H9 (cell line): ENCODE measurements at regions not wholly inside any gene's neighbourhood (a gene's known extent, or its start where the extent isn't known, plus 50 kb on each side); places are given as distances from the start of the nearest gene placed in this dataset.

Experiments used
- DNase-seq: peaks from one replicate; pipeline ENCODE4 v3.0.0-alpha.2; 2017
- H2AFZ ChIP-seq: one replicate; pipeline ENCODE4 v1.6.1; 2013; ENCODE audit warnings: mild to moderate bottlenecking, low read length, control low read depth, moderate library complexity
- H2AK5ac ChIP-seq: 2 replicates; pipeline ENCODE4 v1.6.1; 2013; ENCODE audit warnings: low read length, control low read depth, mixed read lengths; ENCODE audit not compliant: insufficient read length
- H2BK120ac ChIP-seq: one replicate; pipeline ENCODE4 v1.6.1; 2013; ENCODE audit warnings: low read depth, mild to moderate bottlenecking, low read length, control low read depth, inconsistent platforms; ENCODE audit not compliant: poor library complexity, severe bottlenecking
- H2BK12ac ChIP-seq: 2 replicates; pipeline ENCODE4 v1.6.1; 2013; ENCODE audit warnings: low read length, control low read depth, mixed read lengths, low read depth; ENCODE audit not compliant: insufficient read length
- H2BK15ac ChIP-seq: 2 replicates; pipeline ENCODE4 v1.6.1; 2013; ENCODE audit warnings: low read depth, low read length, control low read depth
- H2BK20ac ChIP-seq: one replicate; pipeline ENCODE4 v1.6.1; 2013; ENCODE audit warnings: low read depth, mild to moderate bottlenecking, low read length, control low read depth, inconsistent platforms; ENCODE audit not compliant: poor library complexity, severe bottlenecking
- H2BK5ac ChIP-seq: 2 replicates; pipeline ENCODE4 v1.6.1; 2013; ENCODE audit warnings: low read length, control low read depth, mixed read lengths; ENCODE audit not compliant: insufficient read length
- H3K14ac ChIP-seq: 2 replicates; pipeline ENCODE4 v1.6.1; 2013; ENCODE audit warnings: low read length, control low read depth; ENCODE audit not compliant: insufficient read depth
- H3K18ac ChIP-seq: 2 replicates; pipeline ENCODE4 v1.6.1; 2013; ENCODE audit warnings: low read depth, mild to moderate bottlenecking, mixed read lengths, low read length, control low read depth; ENCODE audit not compliant: insufficient read length
- H3K23ac ChIP-seq: 2 replicates; pipeline ENCODE4 v1.6.1; 2013; ENCODE audit warnings: low read length, control low read depth, mixed read lengths, low read depth; ENCODE audit not compliant: insufficient read length
- H3K23me2 ChIP-seq: 2 replicates; pipeline ENCODE4 v1.6.1; 2013; ENCODE audit warnings: low read depth, mild to moderate bottlenecking, mixed read lengths, low read length, control low read depth; ENCODE audit not compliant: insufficient read length, poor library complexity, severe bottlenecking
- H3K27ac ChIP-seq: 2 replicates; pipeline ENCODE4 v1.5.1; 2013; ENCODE audit warnings: low read length, control low read depth, mixed read lengths, low read depth; ENCODE audit not compliant: insufficient read length
- H3K27me3 ChIP-seq: 2 replicates; pipeline ENCODE4 v1.6.1; 2013; ENCODE audit warnings: low read length, control low read depth, inconsistent platforms; ENCODE audit not compliant: insufficient read depth
- H3K4ac ChIP-seq: 2 replicates; pipeline ENCODE4 v1.6.1; 2013; ENCODE audit warnings: low read depth, mild to moderate bottlenecking, control low read depth, inconsistent platforms, low read length, moderate library complexity
- H3K4me1 ChIP-seq: 2 replicates; pipeline ENCODE4 v1.6.1; 2013; ENCODE audit warnings: low read length, control low read depth, inconsistent platforms; ENCODE audit not compliant: insufficient read depth
- H3K4me2 ChIP-seq: 2 replicates; pipeline ENCODE4 v1.6.1; 2013; ENCODE audit warnings: low read length, control low read depth, mixed read lengths; ENCODE audit not compliant: insufficient read length, insufficient read depth
- H3K56ac ChIP-seq: 2 replicates; pipeline ENCODE4 v1.6.1; 2013; ENCODE audit warnings: low read depth, mild to moderate bottlenecking, mixed read lengths, low read length, control low read depth; ENCODE audit not compliant: insufficient read length
- H3K79me1 ChIP-seq: 2 replicates; pipeline ENCODE4 v1.6.1; 2013; ENCODE audit warnings: low read depth, mild to moderate bottlenecking, moderate library complexity, low read length, control low read depth, inconsistent platforms; ENCODE audit not compliant: insufficient read depth, poor library complexity, severe bottlenecking
- H3K79me2 ChIP-seq: 2 replicates; pipeline ENCODE4 v1.6.1; 2013; ENCODE audit warnings: low read length, control low read depth, inconsistent platforms; ENCODE audit not compliant: insufficient read depth
- H3K9ac ChIP-seq: 2 replicates; pipeline ENCODE4 v1.6.1; 2013; ENCODE audit warnings: low read length, control low read depth, mixed read lengths; ENCODE audit not compliant: insufficient read length; ENCODE audit errors: extremely low read depth
- H3K9me3 ChIP-seq: one replicate; pipeline ENCODE4 v1.6.1; 2013; ENCODE audit warnings: low read depth, low read length, inconsistent platforms; ENCODE audit not compliant: control insufficient read depth
- H3T11ph ChIP-seq: one replicate; pipeline ENCODE4 v1.6.1; 2013; ENCODE audit warnings: mild to moderate bottlenecking, low read length, control low read depth, inconsistent platforms
- H4K20me1 ChIP-seq: one replicate; pipeline ENCODE4 v1.6.1; 2013; ENCODE audit not compliant: control insufficient read depth, insufficient read length, insufficient read depth
- H4K5ac ChIP-seq: 2 replicates; pipeline ENCODE4 v1.6.1; 2013; ENCODE audit warnings: low read depth, mild to moderate bottlenecking, mixed read lengths, low read length, control low read depth; ENCODE audit not compliant: insufficient read length
- H4K8ac ChIP-seq: replicated peaks from 2 replicates; pipeline ENCODE4 v1.6.1; 2013; ENCODE audit warnings: low read length, control low read depth, mixed read lengths, low read depth; ENCODE audit not compliant: insufficient read length
- H4K91ac ChIP-seq: 2 replicates; pipeline ENCODE4 v1.6.1; 2013; ENCODE audit warnings: low read depth, mild to moderate bottlenecking, moderate library complexity, mixed read lengths, low read length, control low read depth; ENCODE audit not compliant: insufficient read length
- H3K27ac Mint-ChIP-seq, 3 experiments: 2 replicates in 2 of 3; 3 replicates in 1 of 3; pipeline ENCODE4 v1.8.0; 2020 to 2021; ENCODE audit warnings: mixed read lengths in 3 of 3, mild to moderate bottlenecking in 1 of 3, moderate library complexity in 1 of 3
- H3K27me3 Mint-ChIP-seq: 2 replicates; pipeline ENCODE4 v1.8.0; 2021; ENCODE audit warnings: low read depth, mild to moderate bottlenecking, moderate library complexity, mixed read lengths
- H3K36me3 Mint-ChIP-seq, 3 experiments: 2 replicates in 2 of 3; 3 replicates in 1 of 3; pipeline ENCODE4 v1.8.0; 2020 to 2021; ENCODE audit warnings: low read depth in 3 of 3, mixed read lengths in 3 of 3; ENCODE audit not compliant: insufficient read depth in 1 of 3
- H3K4me1 Mint-ChIP-seq, 2 experiments: 2 replicates each; pipeline ENCODE4 v1.8.0; 2020; ENCODE audit warnings: mixed read lengths in 2 of 2
- H3K4me3 Mint-ChIP-seq, 2 experiments: 2 replicates in 1 of 2; 3 replicates in 1 of 2; pipeline ENCODE4 v1.8.0; 2020 to 2021; ENCODE audit warnings: mild to moderate bottlenecking in 2 of 2, mixed read lengths in 2 of 2, moderate library complexity in 1 of 2
- H3K9me3 Mint-ChIP-seq, 2 experiments: 2 replicates in 1 of 2; 3 replicates in 1 of 2; pipeline ENCODE4 v1.8.0; 2020; ENCODE audit warnings: mild to moderate bottlenecking in 2 of 2, mixed read lengths in 2 of 2, moderate library complexity in 1 of 2
- CTCF ChIP-seq: fragments of 200-600 bp; sonication (generic); conservative IDR thresholded peaks from 3 replicates; pipeline ENCODE4 v1.8.0; 2021; ENCODE audit warnings: antibody characterized with exemption, mild to moderate bottlenecking

DNA sequence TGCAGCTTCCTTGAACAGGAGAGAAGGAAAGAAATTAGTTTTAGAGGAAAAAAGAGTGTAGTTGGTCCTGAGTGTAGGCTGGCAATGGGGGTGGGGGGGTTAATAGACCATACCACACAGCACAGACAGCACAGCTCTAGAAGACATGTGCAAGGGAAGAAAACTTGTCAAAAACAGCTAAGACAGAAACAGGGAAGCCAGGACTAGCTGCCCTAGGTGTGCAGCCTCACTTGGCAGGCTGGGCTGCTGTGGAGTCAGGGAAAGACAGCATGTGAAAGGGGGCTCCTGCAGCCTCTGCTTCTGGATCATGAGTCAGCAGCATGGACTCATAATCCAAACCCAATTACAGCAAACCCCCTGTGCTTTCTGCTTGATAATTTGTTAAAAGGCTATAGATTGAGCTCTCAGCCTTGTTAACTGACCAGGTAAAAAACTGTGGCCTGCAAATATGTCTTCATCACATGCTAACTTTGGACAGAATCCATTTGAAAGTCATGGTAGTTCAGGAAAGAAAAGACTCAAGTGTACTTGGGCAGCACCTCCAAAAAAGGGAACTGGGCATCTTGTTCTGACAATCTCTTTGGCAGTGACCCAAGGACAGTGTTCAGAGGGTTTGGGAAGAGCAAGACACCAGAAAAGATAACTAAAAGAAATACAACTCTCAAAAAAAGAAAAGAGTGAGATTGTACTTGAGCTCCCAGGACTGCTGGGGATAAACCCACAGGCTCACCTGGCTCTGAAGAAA lies 142.2 kb upstream of the VWC2 start:
- Histone ChIP-seq H4K8ac (no peak overlapping the region), H3K27ac (no peak overlapping the region), H3K23me2 (no peaks in the 10 kb centered on the region), H4K5ac (no peak overlapping the region), H2BK120ac (no peak overlapping the region), H3K23ac (no peak overlapping the region), H3T11ph (no peak overlapping the region), H3K79me2 (no peaks in the 10 kb centered on the region), H2BK12ac (no peak overlapping the region), H3K18ac (no peak overlapping the region), H4K20me1 (no peaks in the 10 kb centered on the region), H3K4ac (no peak overlapping the region), H2AK5ac (no peak overlapping the region), H4K91ac (no peak overlapping the region), H3K27me3 (no peaks in the 10 kb centered on the region), H3K14ac (no peak overlapping the region), H3K4me2 (no peak overlapping the region), H3K4me1 (no peaks in the 10 kb centered on the region), H2AFZ (no peak overlapping the region), H3K9ac (no peak overlapping the region), H2BK20ac (no peak overlapping the region), H3K9me3 (no peaks in the 10 kb centered on the region), H3K79me1 (no peaks in the 10 kb centered on the region), H2BK5ac (no peak overlapping the region), H2BK15ac (no peak overlapping the region), H3K56ac (no peak overlapping the region)
- Mint-ChIP-seq H3K4me1 (peaks cover 0 to under 1% of the 10 kb centered on the region in 2 experiments; a peak in 1 of 4 replicates), H3K9me3 (no peaks in the 10 kb centered on the region; a peak in 1 of 5 replicates), H3K36me3 (no peaks in the 10 kb centered on the region; a peak in 1 of 7 replicates), H3K4me3 (no peak overlapping the region), H3K27ac (peak overlapping the region in 1 of 3 experiments; percentile 54; a peak in 1 of 7 replicates), H3K27me3 (no peaks in the 10 kb centered on the region)
- no peak for TF ChIP-seq CTCF
- no peak for DNase-seq
